Activated CD4-positive, alpha-beta T cell treated with anti-CD3 and anti-CD28 coated beads, Interleukin-10, Interleukin-2, amounts not matched to agents 100 ng/mL and 50 ng/mL, durations not matched to agents 16 hours and 8 hours (primary cell): ENCODE measurements at regions not wholly inside any gene's neighbourhood (a gene's known extent, or its start where the extent isn't known, plus 50 kb on each side); places are given as distances from the start of the nearest gene placed in this dataset.
"Not testable (repeated sequence)": the region's sequence is repeated elsewhere in the genome, so short reads cannot be mapped to it uniquely, and the experiment has no call there.

ENCODE experiments used
- DNase-seq: peaks from one replicate; pipeline ENCODE4 v3.0.0-alpha.2; 2020

GRCh38 chr14:43014338-43014737 is 1407.7 kb downstream of the LRFN5 start:
- DNase-seq, result no peak

GRCh38 chr14:43012817-43013216 is 1406.1 kb downstream of the LRFN5 start:
- no peak for DNase-seq

- DNase-seq, result no peak
Observed at GRCh38 chr14:43005807-43006206, 1399.1 kb downstream of the LRFN5 start.

GRCh38 chr14:43003845-43004244 is 1397.2 kb downstream of the LRFN5 start:
- DNase-seq, result no peak

GRCh38 chr14:43001731-43002130 is 1395.1 kb downstream of the LRFN5 start:
- DNase-seq, result no peak

GRCh38 chr14:42994051-42994736 is 1387.5 kb downstream of the LRFN5 start:
- no peak for DNase-seq

GRCh38 chr14:42992930-42993329 is 1386.3 kb downstream of the LRFN5 start:
- DNase-seq, result no peak

- no peak for DNase-seq
Observed at GRCh38 chr14:42980419-42980818, 1373.7 kb downstream of the LRFN5 start.

- not testable (repeated sequence) for DNase-seq
Observed at GRCh38 chr14:42973171-42973570, 1366.5 kb downstream of the LRFN5 start.

- no peak for DNase-seq
Observed at GRCh38 chr14:42965512-42965911, 1358.8 kb downstream of the LRFN5 start.

GRCh38 chr14:42961509-42961908 is 1354.8 kb downstream of the LRFN5 start:
- DNase-seq, result no peak

GRCh38 chr14:42950363-42950762 is 1343.7 kb downstream of the LRFN5 start:
- no peak for DNase-seq

GRCh38 chr14:42947991-42948390 is 1341.3 kb downstream of the LRFN5 start:
- DNase-seq, result no peak

GRCh38 chr14:42944284-42944683 is 1337.6 kb downstream of the LRFN5 start:
- no peak for DNase-seq

GRCh38 chr14:42931308-42931707 is 1324.6 kb downstream of the LRFN5 start:
- DNase-seq, result no peak

- no peak for DNase-seq
Observed at GRCh38 chr14:42929806-42930480, 1323.3 kb downstream of the LRFN5 start.

GRCh38 chr14:42927313-42927712 is 1320.6 kb downstream of the LRFN5 start:
- no peak for DNase-seq

GRCh38 chr14:42921901-42922300 is 1315.2 kb downstream of the LRFN5 start:
- DNase-seq, result no peak

GRCh38 chr14:42918615-42919014 is 1311.9 kb downstream of the LRFN5 start:
- no peak for DNase-seq

- DNase-seq, result no peak
Observed at GRCh38 chr14:42911642-42912041, 1305.0 kb downstream of the LRFN5 start.

GRCh38 chr14:42909659-42910058 is 1303.0 kb downstream of the LRFN5 start:
- DNase-seq, result no peak

- no peak for DNase-seq
Observed at GRCh38 chr14:42893183-42893582, 1286.5 kb downstream of the LRFN5 start.

- no peak for DNase-seq
Observed at GRCh38 chr14:42884100-42884499, 1277.4 kb downstream of the LRFN5 start.

- no peak for DNase-seq
Observed at GRCh38 chr14:42877716-42878115, 1271.0 kb downstream of the LRFN5 start.

- no peak for DNase-seq
Observed at GRCh38 chr14:42872786-42873185, 1266.1 kb downstream of the LRFN5 start.
